Vagina (tissue), 2 donors: ENCODE measurements at regions not wholly inside any gene's neighbourhood (a gene's known extent, or its start where the extent isn't known, plus 50 kb on each side); places are given as distances from the start of the nearest gene placed in this dataset.

ENCODE experiments used
- POLR2A ChIP-seq, 2 donors: fragments of 450-650 bp; IDR thresholded peaks; one replicate each; pipeline ENCODE4 v1.6.1; 2017; ENCODE audit warnings: antibody characterized with exemption in 2 of 2, mild to moderate bottlenecking in 2 of 2, moderate library complexity in 2 of 2
- POLR2AphosphoS5 ChIP-seq, 2 donors: sonication (generic); formaldehyde crosslinking; IDR thresholded peaks; one replicate each; pipeline ENCODE4 v1.9.0; 2017; ENCODE audit warnings: antibody characterized with exemption in 2 of 2, mild to moderate bottlenecking in 2 of 2, low read depth in 1 of 2; ENCODE audit not compliant: insufficient read depth in 1 of 2
- TF ChIP-seq, protein P1 (sequence below), 3 experiments: fragments of 450-650 bp in 2 of 3; fragments of 200-600 bp in 1 of 3; sonication (generic) in 1 of 3; IDR thresholded peaks; one replicate each; pipeline ENCODE4 v1.5.1; 2017 to 2019; ENCODE audit warnings: antibody characterized with exemption in 3 of 3, mild to moderate bottlenecking in 2 of 3, moderate library complexity in 2 of 3

- TF ChIP-seq, protein P1, sequence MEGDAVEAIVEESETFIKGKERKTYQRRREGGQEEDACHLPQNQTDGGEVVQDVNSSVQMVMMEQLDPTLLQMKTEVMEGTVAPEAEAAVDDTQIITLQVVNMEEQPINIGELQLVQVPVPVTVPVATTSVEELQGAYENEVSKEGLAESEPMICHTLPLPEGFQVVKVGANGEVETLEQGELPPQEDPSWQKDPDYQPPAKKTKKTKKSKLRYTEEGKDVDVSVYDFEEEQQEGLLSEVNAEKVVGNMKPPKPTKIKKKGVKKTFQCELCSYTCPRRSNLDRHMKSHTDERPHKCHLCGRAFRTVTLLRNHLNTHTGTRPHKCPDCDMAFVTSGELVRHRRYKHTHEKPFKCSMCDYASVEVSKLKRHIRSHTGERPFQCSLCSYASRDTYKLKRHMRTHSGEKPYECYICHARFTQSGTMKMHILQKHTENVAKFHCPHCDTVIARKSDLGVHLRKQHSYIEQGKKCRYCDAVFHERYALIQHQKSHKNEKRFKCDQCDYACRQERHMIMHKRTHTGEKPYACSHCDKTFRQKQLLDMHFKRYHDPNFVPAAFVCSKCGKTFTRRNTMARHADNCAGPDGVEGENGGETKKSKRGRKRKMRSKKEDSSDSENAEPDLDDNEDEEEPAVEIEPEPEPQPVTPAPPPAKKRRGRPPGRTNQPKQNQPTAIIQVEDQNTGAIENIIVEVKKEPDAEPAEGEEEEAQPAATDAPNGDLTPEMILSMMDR (IDR thresholded peaks at IDR 0.05) = no peak
- TF ChIP-seq POLR2AphosphoS5 (IDR thresholded peaks at IDR 0.05; ENCODE audit: insufficient read depth in 1 of 2, low read depth in 1 of 2) = no peak
- TF ChIP-seq POLR2A (IDR thresholded peaks at IDR 0.05) = no peak
Measured at GRCh38 chr10:79005126-79005810, 63.5 kb upstream of the ZMIZ1 start.
